HEK293 (cell line): ENCODE measurements at regions not wholly inside any gene's neighbourhood (a gene's known extent, or its start where the extent isn't known, plus 50 kb on each side); places are given as distances from the start of the nearest gene placed in this dataset.

Source experiments
- SP2 ChIP-seq: fragments of 450-650 bp; formaldehyde crosslinking; IDR thresholded peaks from 2 replicates; pipeline ENCODE4 v1.5.1; 2016; ENCODE audit warnings: missing biosample characterization, missing genetic modification characterization
- ZBTB1 ChIP-seq: fragments of 450-650 bp; formaldehyde crosslinking; IDR thresholded peaks from 2 replicates; pipeline ENCODE4 v1.5.1; 2016; ENCODE audit warnings: missing biosample characterization, missing genetic modification characterization
- ZBTB17 ChIP-seq: fragments of 450-650 bp; formaldehyde crosslinking; IDR thresholded peaks from 2 replicates; pipeline ENCODE4 v1.5.1; 2016; ENCODE audit warnings: missing biosample characterization, missing genetic modification characterization
- ZFP41 ChIP-seq: fragments of 450-650 bp; formaldehyde crosslinking; IDR thresholded peaks from 2 replicates; pipeline ENCODE4 v1.5.1; 2016; ENCODE audit warnings: missing biosample characterization, missing genetic modification characterization, borderline replicate concordance
- ZNF174 ChIP-seq: fragments of 450-650 bp; formaldehyde crosslinking; IDR thresholded peaks from 2 replicates; pipeline ENCODE4 v1.5.0; 2017; ENCODE audit warnings: missing biosample characterization, mild to moderate bottlenecking, missing genetic modification characterization
- TF ChIP-seq, protein P1 (sequence below): fragments of 450-650 bp; formaldehyde crosslinking; IDR thresholded peaks from 2 replicates; pipeline ENCODE4 v1.5.1; 2016; ENCODE audit warnings: missing biosample characterization, missing genetic modification characterization
- TF ChIP-seq, protein P2 (sequence below): fragments of 450-650 bp; formaldehyde crosslinking; IDR thresholded peaks from 2 replicates; pipeline ENCODE4 v1.5.1; 2016; ENCODE audit warnings: missing biosample characterization, missing genetic modification characterization

DNA sequence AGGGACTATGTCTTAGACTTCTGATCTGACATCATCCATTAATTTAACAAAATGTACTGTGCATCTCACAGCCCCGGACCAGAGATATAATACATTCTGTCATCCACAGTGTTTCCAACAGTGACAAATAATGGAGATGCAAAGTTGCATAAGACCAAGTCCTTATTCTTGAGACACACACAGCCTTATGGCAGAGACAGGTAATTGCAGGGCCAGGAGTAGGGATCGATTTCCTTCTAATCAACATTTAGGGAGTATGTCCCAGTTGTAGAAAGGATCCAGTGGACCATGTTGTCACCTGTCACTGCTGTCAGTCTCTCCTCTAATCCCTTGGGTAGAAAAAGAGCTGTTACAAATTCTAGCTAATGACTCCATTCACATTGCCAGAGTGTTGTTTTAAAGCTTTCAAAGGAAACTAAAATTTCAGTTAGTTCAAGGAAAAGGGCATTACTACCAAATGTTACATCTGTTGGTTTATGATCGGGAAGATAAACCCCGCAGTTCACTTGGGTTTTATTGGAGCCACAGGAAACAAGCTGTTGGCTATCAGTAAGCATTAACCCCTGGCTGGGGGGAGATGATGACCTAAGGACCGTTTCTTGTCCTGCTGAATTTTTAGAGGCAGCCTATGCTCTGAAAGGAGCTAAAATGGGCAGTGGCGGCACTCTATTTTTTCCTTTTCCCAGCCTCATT lies 111.4 kb upstream of the ATXN1 start:
- TF ChIP-seq, protein P1, sequence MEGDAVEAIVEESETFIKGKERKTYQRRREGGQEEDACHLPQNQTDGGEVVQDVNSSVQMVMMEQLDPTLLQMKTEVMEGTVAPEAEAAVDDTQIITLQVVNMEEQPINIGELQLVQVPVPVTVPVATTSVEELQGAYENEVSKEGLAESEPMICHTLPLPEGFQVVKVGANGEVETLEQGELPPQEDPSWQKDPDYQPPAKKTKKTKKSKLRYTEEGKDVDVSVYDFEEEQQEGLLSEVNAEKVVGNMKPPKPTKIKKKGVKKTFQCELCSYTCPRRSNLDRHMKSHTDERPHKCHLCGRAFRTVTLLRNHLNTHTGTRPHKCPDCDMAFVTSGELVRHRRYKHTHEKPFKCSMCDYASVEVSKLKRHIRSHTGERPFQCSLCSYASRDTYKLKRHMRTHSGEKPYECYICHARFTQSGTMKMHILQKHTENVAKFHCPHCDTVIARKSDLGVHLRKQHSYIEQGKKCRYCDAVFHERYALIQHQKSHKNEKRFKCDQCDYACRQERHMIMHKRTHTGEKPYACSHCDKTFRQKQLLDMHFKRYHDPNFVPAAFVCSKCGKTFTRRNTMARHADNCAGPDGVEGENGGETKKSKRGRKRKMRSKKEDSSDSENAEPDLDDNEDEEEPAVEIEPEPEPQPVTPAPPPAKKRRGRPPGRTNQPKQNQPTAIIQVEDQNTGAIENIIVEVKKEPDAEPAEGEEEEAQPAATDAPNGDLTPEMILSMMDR (tag by site-specific recombination), result no peak
- TF ChIP-seq, protein P2, sequence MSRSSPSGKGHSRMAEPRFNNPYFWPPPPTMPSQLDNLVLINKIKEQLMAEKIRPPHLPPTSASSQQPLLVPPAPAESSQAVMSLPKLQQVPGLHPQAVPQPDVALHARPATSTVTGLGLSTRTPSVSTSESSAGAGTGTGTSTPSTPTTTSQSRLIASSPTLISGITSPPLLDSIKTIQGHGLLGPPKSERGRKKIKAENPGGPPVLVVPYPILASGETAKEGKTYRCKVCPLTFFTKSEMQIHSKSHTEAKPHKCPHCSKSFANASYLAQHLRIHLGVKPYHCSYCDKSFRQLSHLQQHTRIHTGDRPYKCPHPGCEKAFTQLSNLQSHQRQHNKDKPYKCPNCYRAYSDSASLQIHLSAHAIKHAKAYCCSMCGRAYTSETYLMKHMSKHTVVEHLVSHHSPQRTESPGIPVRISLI, result no peak
- TF ChIP-seq SP2 (tag by site-specific recombination) (no peak), ZFP41 (no peak), ZBTB17 (tag by site-specific recombination) (no peak), ZBTB1 (no peak), ZNF174 (no peak)
